GM12892 (cell line): ENCODE measurements at regions not wholly inside any gene's neighbourhood (a gene's known extent, or its start where the extent isn't known, plus 50 kb on each side); places are given as distances from the start of the nearest gene placed in this dataset.
A peak's percentile ranks its signal among the peaks of the same experiment; 100 is the strongest.

ENCODE experiments used
- POLR2AphosphoS5 ChIP-seq: IDR thresholded peaks from 2 replicates; pipeline ENCODE4 v1.6.1; 2011; ENCODE audit warnings: low read depth, low read length, control low read depth
- TAF1 ChIP-seq: IDR thresholded peaks from 2 replicates; pipeline ENCODE4 v1.6.1; 2011; ENCODE audit warnings: low read depth, mild to moderate bottlenecking, control low read depth, low read length, borderline replicate concordance

- TF ChIP-seq TAF1 (no peak), POLR2AphosphoS5 (peak; percentile 48; the same call in 1 of the 2 replicates)
These were observed 122.5 kb upstream of the ZC3H12C start for GRCh38 chr11:109970516-109971183.
